ENCODE measurements at regions not wholly inside any gene's neighbourhood (a gene's known extent, or its start where the extent isn't known, plus 50 kb on each side); places are given as distances from the start of the nearest gene placed in this dataset.

GRCh38 chr21:39119891-39120290, 63.4 kb downstream of the PSMG1 start:
- peaks cover 11% of the 10 kb centered on the region in 2 experiments for H3K4me1 Mint-ChIP-seq
- Histone ChIP-seq H3K27ac (ENCODE audit: insufficient read length, low read depth, low read length) (no peak overlapping the region), H3T11ph (ENCODE audit: low read length) (no peak overlapping the region), H3K9me3 (ENCODE audit: control insufficient read depth, low read depth, low read length) (no peaks in the 10 kb centered on the region), H3K14ac (ENCODE audit: insufficient read depth, low read length) (no peak overlapping the region), H4K5ac (ENCODE audit: insufficient read length, low read depth, low read length) (no peak overlapping the region), H3K79me2 (ENCODE audit: insufficient read depth, low read length) (no peaks in the 10 kb centered on the region), H2BK5ac (ENCODE audit: insufficient read length, low read length) (no peak overlapping the region), H3K79me1 (ENCODE audit: insufficient read depth, low read depth, low read length, poor library complexity, severe bottlenecking) (no peaks in the 10 kb centered on the region), H3K4ac (ENCODE audit: low read depth, low read length) (no peak overlapping the region), H3K27me3 (ENCODE audit: insufficient read depth, low read length) (no peaks in the 10 kb centered on the region), H3K18ac (ENCODE audit: insufficient read length, low read depth, low read length) (no peak overlapping the region), H3K4me2 (ENCODE audit: insufficient read depth, insufficient read length, low read length) (no peak overlapping the region), H4K91ac (ENCODE audit: insufficient read length, low read depth, low read length) (no peak overlapping the region), H2BK15ac (ENCODE audit: low read depth, low read length) (no peak overlapping the region), H2AK5ac (ENCODE audit: insufficient read length, low read length) (no peak overlapping the region), H2BK120ac (ENCODE audit: low read depth, low read length, poor library complexity, severe bottlenecking) (no peak overlapping the region), H4K20me1 (ENCODE audit: control insufficient read depth, insufficient read depth, insufficient read length) (no peaks in the 10 kb centered on the region), H3K4me1 (ENCODE audit: insufficient read depth, low read length) (no peaks in the 10 kb centered on the region), H3K23me2 (ENCODE audit: insufficient read length, low read depth, low read length, poor library complexity, severe bottlenecking) (no peaks in the 10 kb centered on the region), H4K8ac (replicated peaks; ENCODE audit: insufficient read length, low read depth, low read length) (no peak overlapping the region), H3K23ac (ENCODE audit: insufficient read length, low read depth, low read length) (no peak overlapping the region), H2AFZ (ENCODE audit: low read length) (no peak overlapping the region), H2BK20ac (ENCODE audit: low read depth, low read length, poor library complexity, severe bottlenecking) (no peak overlapping the region), H2BK12ac (ENCODE audit: insufficient read length, low read depth, low read length) (no peak overlapping the region), H3K9ac (ENCODE audit: extremely low read depth, insufficient read length, low read length) (no peak overlapping the region), H3K56ac (ENCODE audit: insufficient read length, low read depth, low read length) (no peak overlapping the region)
- WGBS (ENCODE audit: extremely low coverage, insufficient read length, low lambda C conversion rate), result no CpG with 5 or more reads among the region's 6 CpGs
- H3K9me3 Mint-ChIP-seq, result peaks cover 0 to 2% of the 10 kb centered on the region in 2 experiments; a peak in 3 of 5 replicates
- no peaks in the 10 kb centered on the region; a peak in 2 of 7 replicates for H3K36me3 Mint-ChIP-seq (ENCODE audit: insufficient read depth in 1 of 3, low read depth in 3 of 3)
- DNase-seq, result no peak
- TF ChIP-seq, protein P1, sequence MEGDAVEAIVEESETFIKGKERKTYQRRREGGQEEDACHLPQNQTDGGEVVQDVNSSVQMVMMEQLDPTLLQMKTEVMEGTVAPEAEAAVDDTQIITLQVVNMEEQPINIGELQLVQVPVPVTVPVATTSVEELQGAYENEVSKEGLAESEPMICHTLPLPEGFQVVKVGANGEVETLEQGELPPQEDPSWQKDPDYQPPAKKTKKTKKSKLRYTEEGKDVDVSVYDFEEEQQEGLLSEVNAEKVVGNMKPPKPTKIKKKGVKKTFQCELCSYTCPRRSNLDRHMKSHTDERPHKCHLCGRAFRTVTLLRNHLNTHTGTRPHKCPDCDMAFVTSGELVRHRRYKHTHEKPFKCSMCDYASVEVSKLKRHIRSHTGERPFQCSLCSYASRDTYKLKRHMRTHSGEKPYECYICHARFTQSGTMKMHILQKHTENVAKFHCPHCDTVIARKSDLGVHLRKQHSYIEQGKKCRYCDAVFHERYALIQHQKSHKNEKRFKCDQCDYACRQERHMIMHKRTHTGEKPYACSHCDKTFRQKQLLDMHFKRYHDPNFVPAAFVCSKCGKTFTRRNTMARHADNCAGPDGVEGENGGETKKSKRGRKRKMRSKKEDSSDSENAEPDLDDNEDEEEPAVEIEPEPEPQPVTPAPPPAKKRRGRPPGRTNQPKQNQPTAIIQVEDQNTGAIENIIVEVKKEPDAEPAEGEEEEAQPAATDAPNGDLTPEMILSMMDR (conservative IDR thresholded peaks at IDR 0.05), result no peak
- no peak overlapping the region for H3K4me3 Mint-ChIP-seq
- H3K27ac Mint-ChIP-seq, result no peak overlapping the region
- no peaks in the 10 kb centered on the region; the same call in none of the 2 replicates for H3K27me3 Mint-ChIP-seq (ENCODE audit: low read depth)
